Panc1 (cell line): ENCODE measurements at regions not wholly inside any gene's neighbourhood (a gene's known extent, or its start where the extent isn't known, plus 50 kb on each side); places are given as distances from the start of the nearest gene placed in this dataset.

Source experiments
- ATAC-seq: fragments of 200-7000 bp; cut with Tn5 transposase; 2 replicates; pipeline ENCODE4 v1.9.1; 2020; ENCODE audit warnings: mild to moderate bottlenecking, moderate library complexity
- BruUV-seq: library from RNA; stranded (reverse); fragments of 400-500 nt; replicated peaks from 2 replicates; lab custom pipeline; 2021; lab: Mats Ljungman, UMichigan
- CTCF ChIA-PET: fragments of 300-600 bp; sonication (Branson Sonifier 250); formaldehyde crosslinking; loops from one replicate; lab custom pipeline; 2022; ENCODE audit warnings: antibody characterized with exemption; lab: Charles Lee
- POLR2A ChIA-PET: fragments of 300-600 bp; sonication (Branson Sonifier 250); formaldehyde crosslinking; loops from one replicate; lab custom pipeline; 2022; ENCODE audit warnings: antibody characterized with exemption; lab: Charles Lee
- DNase-seq: peaks from one replicate; pipeline ENCODE4 v3.0.0-alpha.2; 2010; ENCODE audit warnings: low read depth, low spot score
- H3K27ac ChIP-seq: 2 replicates; pipeline ENCODE4 v1.5.1; 2011; ENCODE audit warnings: mild to moderate bottlenecking, low read length, inconsistent platforms
- H3K27me3 ChIP-seq: fragments of 200-500 bp; sonication (Bioruptor generic); 2 replicates; pipeline ENCODE4 v1.6.0; 2014; ENCODE audit warnings: low read length, inconsistent platforms; ENCODE audit not compliant: control insufficient read depth, insufficient read depth
- H3K36me3 ChIP-seq: fragments of 200-500 bp; sonication (Bioruptor generic); 2 replicates; pipeline ENCODE4 v1.5.1; 2014; ENCODE audit warnings: inconsistent platforms, mild to moderate bottlenecking, low read length, moderate library complexity; ENCODE audit not compliant: control insufficient read depth, insufficient read depth
- H3K4me1 ChIP-seq: 2 replicates; pipeline ENCODE4 v1.5.1; 2011; ENCODE audit warnings: inconsistent platforms, mild to moderate bottlenecking, low read length, moderate library complexity; ENCODE audit not compliant: control insufficient read depth, insufficient read depth
- H3K4me3 ChIP-seq, 2 experiments: 2 replicates each; pipeline ENCODE4 v1.5.1; 2011 to 2012; ENCODE audit warnings: low read depth in 2 of 2, low read length in 2 of 2, mild to moderate bottlenecking in 2 of 2, inconsistent platforms in 1 of 2, moderate library complexity in 1 of 2
- H3K9me3 ChIP-seq: fragments of 200-500 bp; sonication (Bioruptor generic); 2 replicates; pipeline ENCODE4 v1.5.1; 2014; ENCODE audit warnings: low read depth, mild to moderate bottlenecking, inconsistent platforms, low read length, moderate library complexity; ENCODE audit not compliant: control insufficient read depth, insufficient read depth
- POLR2AphosphoS5 ChIP-seq: IDR thresholded peaks from 2 replicates; pipeline ENCODE4 v1.6.1; 2012; ENCODE audit warnings: mild to moderate bottlenecking, low read depth, low read length, moderate library complexity
- SIN3A ChIP-seq: IDR thresholded peaks from 2 replicates; pipeline ENCODE4 v1.6.1; 2012; ENCODE audit warnings: low read depth, mild to moderate bottlenecking, low read length, moderate library complexity, borderline replicate concordance; ENCODE audit not compliant: insufficient read depth
- TCF7L2 ChIP-seq: IDR thresholded peaks from 2 replicates; pipeline ENCODE4 v1.6.1; 2011; ENCODE audit warnings: mild to moderate bottlenecking, low read depth, low read length, inconsistent platforms
- in situ Hi-C: cut with HindIII; loops from 2 replicates; pipeline ENCODE4 v1.10.0; 2016; ENCODE audit warnings: low sequenced_read_pairs, low pct_unique_long_range_greater_than_20kb
- intact Hi-C: fragments of 100-400 bp; cut with micrococcal nuclease; formaldehyde crosslinking; loops from one replicate; pipeline ENCODE4 v1.10.0; 2022; ENCODE audit not compliant: unreplicated experiment
- TF ChIP-seq, protein P1 (sequence below), 2 experiments: IDR thresholded peaks; 2 replicates each; pipeline ENCODE4 v1.6.1; 2011 to 2012; ENCODE audit warnings: low read depth in 2 of 2, control low read depth in 1 of 2, low read length in 1 of 2, mild to moderate bottlenecking in 1 of 2, moderate library complexity in 1 of 2; ENCODE audit not compliant: insufficient read depth in 1 of 2
- TF ChIP-seq, protein P2 (sequence below): fragments of 450-650 bp; IDR thresholded peaks from 2 replicates; pipeline ENCODE4 v1.5.1; 2017; ENCODE audit warnings: mild to moderate bottlenecking

DNA sequence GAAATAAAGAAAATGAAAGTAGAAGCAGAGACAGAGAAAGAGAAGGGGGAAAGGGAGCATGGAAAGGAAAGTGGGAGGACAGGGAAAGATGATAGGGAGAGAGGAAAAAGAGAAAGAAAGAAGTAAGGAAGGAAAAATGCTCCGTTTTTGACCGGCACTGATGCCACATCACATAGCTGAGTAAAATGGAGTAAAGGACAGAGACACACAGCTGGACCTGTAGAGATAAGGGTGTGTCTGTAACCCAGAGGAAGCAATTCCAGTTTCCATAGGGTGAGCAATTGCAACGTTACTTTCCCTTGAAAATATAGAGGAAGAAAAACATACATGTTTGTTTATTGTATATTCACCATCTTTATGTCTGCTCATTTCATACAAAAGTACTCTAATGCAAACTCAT lies 1866.9 kb upstream of the PIK3C3 start:
- TF ChIP-seq, protein P1, sequence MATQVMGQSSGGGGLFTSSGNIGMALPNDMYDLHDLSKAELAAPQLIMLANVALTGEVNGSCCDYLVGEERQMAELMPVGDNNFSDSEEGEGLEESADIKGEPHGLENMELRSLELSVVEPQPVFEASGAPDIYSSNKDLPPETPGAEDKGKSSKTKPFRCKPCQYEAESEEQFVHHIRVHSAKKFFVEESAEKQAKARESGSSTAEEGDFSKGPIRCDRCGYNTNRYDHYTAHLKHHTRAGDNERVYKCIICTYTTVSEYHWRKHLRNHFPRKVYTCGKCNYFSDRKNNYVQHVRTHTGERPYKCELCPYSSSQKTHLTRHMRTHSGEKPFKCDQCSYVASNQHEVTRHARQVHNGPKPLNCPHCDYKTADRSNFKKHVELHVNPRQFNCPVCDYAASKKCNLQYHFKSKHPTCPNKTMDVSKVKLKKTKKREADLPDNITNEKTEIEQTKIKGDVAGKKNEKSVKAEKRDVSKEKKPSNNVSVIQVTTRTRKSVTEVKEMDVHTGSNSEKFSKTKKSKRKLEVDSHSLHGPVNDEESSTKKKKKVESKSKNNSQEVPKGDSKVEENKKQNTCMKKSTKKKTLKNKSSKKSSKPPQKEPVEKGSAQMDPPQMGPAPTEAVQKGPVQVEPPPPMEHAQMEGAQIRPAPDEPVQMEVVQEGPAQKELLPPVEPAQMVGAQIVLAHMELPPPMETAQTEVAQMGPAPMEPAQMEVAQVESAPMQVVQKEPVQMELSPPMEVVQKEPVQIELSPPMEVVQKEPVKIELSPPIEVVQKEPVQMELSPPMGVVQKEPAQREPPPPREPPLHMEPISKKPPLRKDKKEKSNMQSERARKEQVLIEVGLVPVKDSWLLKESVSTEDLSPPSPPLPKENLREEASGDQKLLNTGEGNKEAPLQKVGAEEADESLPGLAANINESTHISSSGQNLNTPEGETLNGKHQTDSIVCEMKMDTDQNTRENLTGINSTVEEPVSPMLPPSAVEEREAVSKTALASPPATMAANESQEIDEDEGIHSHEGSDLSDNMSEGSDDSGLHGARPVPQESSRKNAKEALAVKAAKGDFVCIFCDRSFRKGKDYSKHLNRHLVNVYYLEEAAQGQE (IDR thresholded peaks at IDR 0.05; ENCODE audit: insufficient read depth in 1 of 2, low read depth in 2 of 2, low read length in 1 of 2), result no peak
- no peak for TF ChIP-seq SIN3A
- no peak for TF ChIP-seq POLR2AphosphoS5
- TF ChIP-seq, protein P2, sequence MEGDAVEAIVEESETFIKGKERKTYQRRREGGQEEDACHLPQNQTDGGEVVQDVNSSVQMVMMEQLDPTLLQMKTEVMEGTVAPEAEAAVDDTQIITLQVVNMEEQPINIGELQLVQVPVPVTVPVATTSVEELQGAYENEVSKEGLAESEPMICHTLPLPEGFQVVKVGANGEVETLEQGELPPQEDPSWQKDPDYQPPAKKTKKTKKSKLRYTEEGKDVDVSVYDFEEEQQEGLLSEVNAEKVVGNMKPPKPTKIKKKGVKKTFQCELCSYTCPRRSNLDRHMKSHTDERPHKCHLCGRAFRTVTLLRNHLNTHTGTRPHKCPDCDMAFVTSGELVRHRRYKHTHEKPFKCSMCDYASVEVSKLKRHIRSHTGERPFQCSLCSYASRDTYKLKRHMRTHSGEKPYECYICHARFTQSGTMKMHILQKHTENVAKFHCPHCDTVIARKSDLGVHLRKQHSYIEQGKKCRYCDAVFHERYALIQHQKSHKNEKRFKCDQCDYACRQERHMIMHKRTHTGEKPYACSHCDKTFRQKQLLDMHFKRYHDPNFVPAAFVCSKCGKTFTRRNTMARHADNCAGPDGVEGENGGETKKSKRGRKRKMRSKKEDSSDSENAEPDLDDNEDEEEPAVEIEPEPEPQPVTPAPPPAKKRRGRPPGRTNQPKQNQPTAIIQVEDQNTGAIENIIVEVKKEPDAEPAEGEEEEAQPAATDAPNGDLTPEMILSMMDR, result no peak
- no peak for TF ChIP-seq TCF7L2
- CTCF ChIA-PET, result no interaction called here
- DNase-seq (no peak), ATAC-seq (no peak)
- no peak overlapping the region for H3K27ac ChIP-seq
- no peaks in the 10 kb centered on the region for H3K27me3 ChIP-seq
- no TSS peak for BruUV-seq
- intact Hi-C loops, result no loop called here
- in situ Hi-C loops, result no loop called here
- no peaks in the 10 kb centered on the region for H3K36me3 ChIP-seq
- H3K4me3 ChIP-seq, result no peak overlapping the region
- H3K9me3 ChIP-seq, result no peaks in the 10 kb centered on the region
- no peaks in the 10 kb centered on the region for H3K4me1 ChIP-seq
- POLR2A ChIA-PET, result no interaction called here

DNA sequence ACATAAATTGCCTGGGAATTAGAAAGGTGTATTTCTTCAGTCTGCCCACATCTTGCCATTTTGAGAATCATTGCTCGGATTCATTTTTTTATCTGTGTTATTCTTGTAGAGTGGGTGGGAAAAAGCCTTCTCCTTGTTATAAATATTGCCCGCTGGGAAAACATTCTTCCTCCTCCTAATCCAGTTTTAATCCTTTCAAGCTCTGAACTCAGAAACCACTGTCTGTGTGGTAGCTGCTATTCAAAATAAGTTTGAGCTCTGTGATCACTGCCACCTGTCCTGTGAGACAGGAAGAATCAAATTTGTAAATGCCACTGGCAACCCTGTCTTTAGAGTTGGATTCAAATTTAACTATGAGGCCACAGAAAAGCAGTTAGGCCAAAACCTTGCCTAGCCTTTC lies 1875.2 kb upstream of the PIK3C3 start:
- no TSS peak for BruUV-seq
- ATAC-seq (no peak), DNase-seq (no peak)
- no peaks in the 10 kb centered on the region for H3K4me1 ChIP-seq
- H3K27me3 ChIP-seq, result no peaks in the 10 kb centered on the region
- H3K4me3 ChIP-seq, result no peak overlapping the region
- intact Hi-C loops (no loop called here), in situ Hi-C loops (no loop called here)
- CTCF ChIA-PET, result no interaction called here
- POLR2A ChIA-PET, result no interaction called here
- no peak overlapping the region for H3K27ac ChIP-seq
- H3K9me3 ChIP-seq, result no peaks in the 10 kb centered on the region
- no peaks in the 10 kb centered on the region for H3K36me3 ChIP-seq
- no peak for TF ChIP-seq SIN3A
- TF ChIP-seq, protein P2, result no peak
- TF ChIP-seq, protein P1 (IDR thresholded peaks at IDR 0.05; ENCODE audit: insufficient read depth in 1 of 2, low read depth in 2 of 2, low read length in 1 of 2), result no peak
- no peak for TF ChIP-seq POLR2AphosphoS5
- no peak for TF ChIP-seq TCF7L2
